ENCODE measurements at regions not wholly inside any gene's neighbourhood (a gene's known extent, or its start where the extent isn't known, plus 50 kb on each side); places are given as distances from the start of the nearest gene placed in this dataset.

- TF ChIP-seq CTCF (IDR thresholded peaks at IDR 0.05) (no peak), POLR2A (IDR thresholded peaks at IDR 0.05) (no peak)
These were observed 71.2 kb upstream of the COL3A1 start for GRCh38 chr2:188902901-188903491.

Data from testis (tissue), 2 donors.